ENCODE measurements at regions not wholly inside any gene's neighbourhood (a gene's known extent, or its start where the extent isn't known, plus 50 kb on each side); places are given as distances from the start of the nearest gene placed in this dataset.
A peak's percentile ranks its signal among the peaks of the same experiment; 100 is the strongest.

DNA sequence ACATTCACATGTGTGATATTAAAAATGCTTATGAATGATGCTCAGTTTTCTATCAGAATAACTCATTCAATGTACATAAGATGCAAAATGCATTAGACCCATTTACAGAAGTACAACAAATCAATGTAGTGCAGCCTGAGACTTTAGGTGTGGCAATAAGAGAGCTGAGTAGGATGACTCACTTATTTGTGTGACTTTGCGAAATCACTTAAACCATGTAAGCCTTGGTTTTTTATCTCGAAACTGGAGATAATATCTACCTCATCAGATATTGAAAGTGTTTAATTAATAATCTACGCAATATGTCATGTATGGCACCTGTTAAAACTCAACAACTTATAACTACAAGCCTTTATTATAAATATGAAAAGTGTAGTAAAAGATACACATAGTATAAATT is 105.7 kb upstream of the LUZP2 start:
- no peak overlapping the region for H3K4me3 ChIP-seq (replicated peaks; ENCODE audit: low read depth, low read length)
- TF ChIP-seq, protein P1, sequence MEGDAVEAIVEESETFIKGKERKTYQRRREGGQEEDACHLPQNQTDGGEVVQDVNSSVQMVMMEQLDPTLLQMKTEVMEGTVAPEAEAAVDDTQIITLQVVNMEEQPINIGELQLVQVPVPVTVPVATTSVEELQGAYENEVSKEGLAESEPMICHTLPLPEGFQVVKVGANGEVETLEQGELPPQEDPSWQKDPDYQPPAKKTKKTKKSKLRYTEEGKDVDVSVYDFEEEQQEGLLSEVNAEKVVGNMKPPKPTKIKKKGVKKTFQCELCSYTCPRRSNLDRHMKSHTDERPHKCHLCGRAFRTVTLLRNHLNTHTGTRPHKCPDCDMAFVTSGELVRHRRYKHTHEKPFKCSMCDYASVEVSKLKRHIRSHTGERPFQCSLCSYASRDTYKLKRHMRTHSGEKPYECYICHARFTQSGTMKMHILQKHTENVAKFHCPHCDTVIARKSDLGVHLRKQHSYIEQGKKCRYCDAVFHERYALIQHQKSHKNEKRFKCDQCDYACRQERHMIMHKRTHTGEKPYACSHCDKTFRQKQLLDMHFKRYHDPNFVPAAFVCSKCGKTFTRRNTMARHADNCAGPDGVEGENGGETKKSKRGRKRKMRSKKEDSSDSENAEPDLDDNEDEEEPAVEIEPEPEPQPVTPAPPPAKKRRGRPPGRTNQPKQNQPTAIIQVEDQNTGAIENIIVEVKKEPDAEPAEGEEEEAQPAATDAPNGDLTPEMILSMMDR (IDR thresholded peaks at IDR 0.05; ENCODE audit: low read length, missing control alignments) = no peak
- DNase-seq (ENCODE audit: low read depth) = peak; percentile 69

DNA sequence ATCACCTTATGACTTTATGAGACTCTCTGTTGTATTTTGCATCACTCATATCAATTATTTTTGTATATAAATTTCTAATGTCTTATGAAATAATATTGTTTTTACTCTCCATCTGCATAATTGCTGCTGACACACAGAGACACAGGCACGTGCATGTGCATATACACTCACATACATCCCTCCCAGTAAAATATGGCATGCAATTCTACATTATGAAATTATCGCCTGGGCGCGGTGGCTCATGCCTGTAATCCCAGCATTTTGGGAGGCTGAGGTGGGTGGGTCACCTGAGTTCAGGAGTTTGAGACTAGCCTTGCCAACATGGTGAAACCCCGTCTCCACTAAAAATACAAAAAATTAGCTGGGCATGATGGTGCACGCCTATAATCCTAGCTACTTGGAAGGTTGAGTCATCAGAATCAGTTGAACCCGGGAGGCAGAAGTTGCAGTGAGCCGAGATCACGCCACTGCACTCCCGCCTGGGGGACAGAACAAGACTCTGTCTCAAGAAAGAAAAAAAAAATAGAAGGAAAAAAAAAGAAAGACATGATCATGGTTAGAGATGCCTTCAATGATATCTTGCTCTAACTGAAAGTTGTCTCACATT is 96.7 kb upstream of the LUZP2 start:
- H3K4me3 ChIP-seq (replicated peaks; ENCODE audit: low read depth, low read length) = no peak overlapping the region
- TF ChIP-seq, protein P1 (IDR thresholded peaks at IDR 0.05; ENCODE audit: low read length, missing control alignments) = no peak
- no peak for DNase-seq (ENCODE audit: low read depth)

DNA sequence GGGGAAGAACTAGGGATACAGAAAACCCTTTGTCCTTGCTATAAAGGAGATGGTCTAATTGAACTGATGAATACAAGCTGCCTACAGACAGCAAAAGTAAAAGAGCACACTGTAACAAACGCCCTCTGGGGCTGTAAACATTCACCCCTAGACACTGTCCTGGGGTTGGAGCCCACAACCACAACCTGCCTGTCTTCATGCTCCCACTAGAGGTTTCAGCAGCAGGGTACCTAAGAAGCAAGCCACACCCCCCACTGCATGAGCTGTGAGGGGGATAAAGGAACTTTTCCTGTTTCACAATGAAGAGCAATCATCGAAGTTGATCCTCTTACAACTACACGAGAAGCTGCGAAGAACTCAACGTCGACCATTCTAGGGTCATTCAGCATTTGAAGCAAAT is 90.5 kb upstream of the LUZP2 start:
- TF ChIP-seq, protein P1 (IDR thresholded peaks at IDR 0.05; ENCODE audit: low read length, missing control alignments) = no peak
- no peak for DNase-seq (ENCODE audit: low read depth)

DNA sequence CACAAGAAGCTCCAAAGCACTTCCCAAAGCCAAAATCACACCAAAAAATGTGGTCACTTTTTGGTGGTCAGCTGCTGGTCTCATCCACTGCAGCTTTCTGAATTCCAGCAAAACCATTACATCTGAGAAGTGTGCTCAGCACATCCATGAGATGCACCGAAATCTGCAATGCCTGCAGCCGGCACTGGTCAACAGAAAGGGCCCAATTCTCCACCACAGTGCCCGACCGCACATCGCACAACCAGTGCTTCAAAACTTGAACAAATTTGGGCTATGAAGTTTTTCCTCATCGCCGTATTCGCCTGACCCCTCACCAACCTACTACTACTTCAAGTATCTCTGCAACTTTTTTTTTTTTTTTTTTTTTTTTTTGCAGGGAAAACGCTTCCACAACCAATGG is 89.9 kb upstream of the LUZP2 start:
- TF ChIP-seq, protein P1 (IDR thresholded peaks at IDR 0.05; ENCODE audit: low read length, missing control alignments) = no peak
- DNase-seq (ENCODE audit: low read depth) = no peak
- H3K4me3 ChIP-seq (replicated peaks; ENCODE audit: low read depth, low read length) = no peak overlapping the region

More for the DNA sequence above, 90.5 kb upstream of the LUZP2 start:
- H3K4me3 ChIP-seq (replicated peaks; ENCODE audit: low read depth, low read length) = no peak overlapping the region

DNA sequence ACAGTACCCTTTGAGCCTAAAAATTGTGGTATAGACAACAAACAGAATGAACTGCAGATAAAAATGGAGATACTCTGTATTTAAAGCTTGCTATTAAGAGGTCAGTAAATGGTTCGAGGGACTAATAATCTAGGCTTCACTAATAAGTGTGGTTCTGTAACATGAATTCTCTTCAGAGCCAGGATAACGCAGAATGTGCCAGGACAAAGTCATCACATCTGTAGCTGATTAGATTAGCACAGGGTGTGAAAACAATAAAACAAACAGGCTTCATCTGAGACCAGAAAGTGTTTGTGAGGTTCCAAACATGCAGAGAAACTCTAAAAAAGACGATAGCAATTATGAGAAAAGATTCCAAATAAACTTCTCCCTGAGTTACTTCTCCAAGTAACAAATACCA is 89.1 kb upstream of the LUZP2 start:
- TF ChIP-seq, protein P1 (IDR thresholded peaks at IDR 0.05; ENCODE audit: low read length, missing control alignments) = no peak
- no peak for DNase-seq (ENCODE audit: low read depth)
- no peak overlapping the region for H3K4me3 ChIP-seq (replicated peaks; ENCODE audit: low read depth, low read length)

DNA sequence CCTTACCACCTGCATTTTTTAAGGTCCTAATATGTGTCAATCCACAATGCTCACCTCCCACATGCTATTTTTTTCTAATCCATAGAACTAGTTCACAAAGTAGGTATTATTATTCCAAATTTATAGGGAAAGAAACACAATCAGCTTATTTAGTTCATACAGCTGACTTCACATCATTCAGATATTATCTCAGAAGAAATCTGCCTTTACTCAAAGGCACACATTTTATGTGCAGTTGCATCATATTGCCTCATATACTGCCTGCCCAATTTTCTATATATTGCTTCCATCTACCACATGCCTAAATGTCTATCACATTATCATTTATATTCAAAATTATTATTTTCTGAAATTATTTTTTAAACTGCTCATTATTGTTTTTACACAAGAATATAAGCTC is 88.7 kb upstream of the LUZP2 start:
- TF ChIP-seq, protein P1 (IDR thresholded peaks at IDR 0.05; ENCODE audit: low read length, missing control alignments) = no peak
- H3K4me3 ChIP-seq (replicated peaks; ENCODE audit: low read depth, low read length) = no peak overlapping the region
- no peak for DNase-seq (ENCODE audit: low read depth)

DNA sequence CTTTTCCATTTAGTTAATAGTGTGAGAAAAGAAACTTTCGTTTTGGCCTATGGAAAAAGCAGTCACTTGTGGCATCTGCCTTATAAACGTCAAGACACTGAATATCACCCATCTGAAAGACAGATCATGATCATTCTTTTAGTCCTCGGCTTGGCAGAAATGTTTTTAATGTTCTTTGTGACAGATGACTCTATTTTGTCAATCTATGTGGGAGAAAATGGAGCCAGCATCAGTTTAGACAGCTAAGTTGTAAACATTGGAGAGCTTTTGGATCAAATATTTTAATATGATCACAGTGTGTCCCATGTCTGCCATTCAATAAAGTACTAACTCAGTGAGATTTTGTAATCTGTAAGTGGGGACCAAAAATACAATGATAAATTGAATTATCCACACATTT is 85.1 kb upstream of the LUZP2 start:
- H3K4me3 ChIP-seq (replicated peaks; ENCODE audit: low read depth, low read length) = no peak overlapping the region
- DNase-seq (ENCODE audit: low read depth) = no peak

More for the DNA sequence above, 85.1 kb upstream of the LUZP2 start:
- TF ChIP-seq, protein P1 (IDR thresholded peaks at IDR 0.05; ENCODE audit: low read length, missing control alignments) = no peak

Measured in fibroblast of pulmonary artery (primary cell).